Loucy (cell line): ENCODE measurements at regions not wholly inside any gene's neighbourhood (a gene's known extent, or its start where the extent isn't known, plus 50 kb on each side); places are given as distances from the start of the nearest gene placed in this dataset.

Source experiments
- EZH2phosphoT487 ChIP-seq: fragments of 200-600 bp; IDR thresholded peaks from 2 replicates; pipeline ENCODE4 v1.6.1; 2018; ENCODE audit warnings: antibody characterized with exemption, mild to moderate bottlenecking, moderate library complexity, borderline replicate concordance
- TF ChIP-seq, protein P1 (sequence below): fragments of 200-600 bp; sonication (generic); conservative IDR thresholded peaks from 2 replicates; pipeline ENCODE4 v1.5.1; 2014; ENCODE audit warnings: mild to moderate bottlenecking, antibody characterized with exemption, low read length

DNA sequence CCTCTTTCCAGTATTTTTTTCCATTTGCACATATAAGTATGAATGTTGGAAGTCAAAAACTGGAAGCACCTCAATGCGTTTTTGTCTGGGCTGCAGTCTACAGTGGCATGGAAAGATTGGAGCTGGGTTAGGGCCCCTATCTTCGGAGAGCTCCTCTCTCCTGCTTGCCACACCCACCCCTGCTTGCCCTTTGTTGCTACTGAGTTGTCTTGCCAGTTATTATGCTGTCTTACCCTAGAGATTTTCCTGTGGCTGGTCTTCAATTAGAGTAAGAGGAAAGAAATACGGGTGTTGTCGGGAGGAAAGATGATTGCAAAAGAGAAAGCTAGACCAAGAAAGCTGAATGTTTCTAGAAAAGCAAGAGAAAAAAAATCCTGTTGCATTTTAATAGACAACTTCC is 228.9 kb upstream of the CELF2 start:
- TF ChIP-seq, protein P1, sequence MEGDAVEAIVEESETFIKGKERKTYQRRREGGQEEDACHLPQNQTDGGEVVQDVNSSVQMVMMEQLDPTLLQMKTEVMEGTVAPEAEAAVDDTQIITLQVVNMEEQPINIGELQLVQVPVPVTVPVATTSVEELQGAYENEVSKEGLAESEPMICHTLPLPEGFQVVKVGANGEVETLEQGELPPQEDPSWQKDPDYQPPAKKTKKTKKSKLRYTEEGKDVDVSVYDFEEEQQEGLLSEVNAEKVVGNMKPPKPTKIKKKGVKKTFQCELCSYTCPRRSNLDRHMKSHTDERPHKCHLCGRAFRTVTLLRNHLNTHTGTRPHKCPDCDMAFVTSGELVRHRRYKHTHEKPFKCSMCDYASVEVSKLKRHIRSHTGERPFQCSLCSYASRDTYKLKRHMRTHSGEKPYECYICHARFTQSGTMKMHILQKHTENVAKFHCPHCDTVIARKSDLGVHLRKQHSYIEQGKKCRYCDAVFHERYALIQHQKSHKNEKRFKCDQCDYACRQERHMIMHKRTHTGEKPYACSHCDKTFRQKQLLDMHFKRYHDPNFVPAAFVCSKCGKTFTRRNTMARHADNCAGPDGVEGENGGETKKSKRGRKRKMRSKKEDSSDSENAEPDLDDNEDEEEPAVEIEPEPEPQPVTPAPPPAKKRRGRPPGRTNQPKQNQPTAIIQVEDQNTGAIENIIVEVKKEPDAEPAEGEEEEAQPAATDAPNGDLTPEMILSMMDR = no peak
- TF ChIP-seq EZH2phosphoT487 = no peak
